ENCODE measurements at regions not wholly inside any gene's neighbourhood (a gene's known extent, or its start where the extent isn't known, plus 50 kb on each side); places are given as distances from the start of the nearest gene placed in this dataset.

DNA sequence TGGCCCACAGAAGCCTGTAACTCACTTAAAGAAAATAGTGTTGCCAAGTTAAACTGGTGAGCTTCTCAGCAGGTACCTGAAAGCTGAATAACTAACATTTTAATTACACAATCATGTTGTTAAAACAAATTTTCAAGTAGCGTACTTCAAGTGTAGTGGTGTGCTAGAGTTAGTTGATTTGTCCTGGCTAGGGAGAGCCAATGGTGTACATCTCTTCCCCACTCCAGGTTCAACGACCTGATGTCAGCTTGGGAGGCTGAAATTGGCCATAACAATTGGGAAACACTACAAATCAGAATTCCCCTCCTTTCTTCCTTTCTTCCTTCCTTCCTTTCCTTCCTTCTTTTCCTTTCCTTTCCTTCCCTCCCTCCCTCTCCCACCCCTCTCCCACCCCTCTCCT, 295.3 kb upstream of the SLC24A2 start (continued):
- TF ChIP-seq, protein P1, sequence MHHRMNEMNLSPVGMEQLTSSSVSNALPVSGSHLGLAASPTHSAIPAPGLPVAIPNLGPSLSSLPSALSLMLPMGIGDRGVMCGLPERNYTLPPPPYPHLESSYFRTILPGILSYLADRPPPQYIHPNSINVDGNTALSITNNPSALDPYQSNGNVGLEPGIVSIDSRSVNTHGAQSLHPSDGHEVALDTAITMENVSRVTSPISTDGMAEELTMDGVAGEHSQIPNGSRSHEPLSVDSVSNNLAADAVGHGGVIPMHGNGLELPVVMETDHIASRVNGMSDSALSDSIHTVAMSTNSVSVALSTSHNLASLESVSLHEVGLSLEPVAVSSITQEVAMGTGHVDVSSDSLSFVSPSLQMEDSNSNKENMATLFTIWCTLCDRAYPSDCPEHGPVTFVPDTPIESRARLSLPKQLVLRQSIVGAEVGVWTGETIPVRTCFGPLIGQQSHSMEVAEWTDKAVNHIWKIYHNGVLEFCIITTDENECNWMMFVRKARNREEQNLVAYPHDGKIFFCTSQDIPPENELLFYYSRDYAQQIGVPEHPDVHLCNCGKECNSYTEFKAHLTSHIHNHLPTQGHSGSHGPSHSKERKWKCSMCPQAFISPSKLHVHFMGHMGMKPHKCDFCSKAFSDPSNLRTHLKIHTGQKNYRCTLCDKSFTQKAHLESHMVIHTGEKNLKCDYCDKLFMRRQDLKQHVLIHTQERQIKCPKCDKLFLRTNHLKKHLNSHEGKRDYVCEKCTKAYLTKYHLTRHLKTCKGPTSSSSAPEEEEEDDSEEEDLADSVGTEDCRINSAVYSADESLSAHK (tag by site-specific recombination; IDR thresholded peaks at IDR 0.05) = no peak
- TF ChIP-seq PRDM1 (tag by site-specific recombination; IDR thresholded peaks at IDR 0.05) = no peak
- no peak for TF ChIP-seq ZBTB8A (tag by site-specific recombination; IDR thresholded peaks at IDR 0.05)

DNA sequence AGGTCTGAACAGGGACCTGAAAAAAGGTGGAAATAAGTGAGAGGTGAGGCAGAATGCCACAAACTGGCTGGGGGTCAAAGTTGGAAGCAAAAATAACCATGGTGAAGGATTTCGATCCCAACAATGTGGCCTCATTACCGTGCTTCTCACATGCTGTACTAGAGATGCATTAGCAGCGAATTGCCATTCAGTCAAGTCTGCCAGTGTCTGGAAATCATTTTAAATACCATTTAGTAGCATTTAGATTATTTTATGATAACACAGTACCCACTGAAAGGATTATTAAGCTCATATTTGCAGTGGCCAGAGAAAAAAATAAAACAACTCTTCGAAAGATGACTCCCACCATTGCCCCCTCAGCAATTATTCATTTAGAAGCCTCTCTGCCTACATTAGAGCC, 294.6 kb upstream of the SLC24A2 start:
- Histone ChIP-seq H3K36me3 (ENCODE audit: control insufficient read depth in 2 of 2, insufficient read depth in 1 of 2, low read length in 2 of 2) (no peaks in the 10 kb centered on the region), H3K4me1 (ENCODE audit: control insufficient read depth, insufficient read depth, low read length) (no peaks in the 10 kb centered on the region), H3K4me3 (ENCODE audit: low read depth, low read length) (no peak overlapping the region), H3K9me3 (ENCODE audit: control insufficient read depth, insufficient read depth, low read depth, low read length) (no peaks in the 10 kb centered on the region), H3K27ac (ENCODE audit: extremely low read depth, low read depth, low read length) (no peak overlapping the region)
- CTCF ChIA-PET = interaction anchor here (0.6 kb wide), 1 partner anchor 41 kb away, joined by 3 read pairs; no protein-coding TSS in a partner anchor
- POLR2A ChIA-PET = no interaction called here
- TF ChIP-seq ZNF830 (tag by site-specific recombination; IDR thresholded peaks at IDR 0.05; ENCODE audit: low read depth) = no peak
- no peak for TF ChIP-seq GFI1B (tag by site-specific recombination; IDR thresholded peaks at IDR 0.05)
- no peak for TF ChIP-seq ZFP37 (tag by site-specific recombination; IDR thresholded peaks at IDR 0.05)
- TF ChIP-seq YY1 (tag by site-specific recombination; IDR thresholded peaks at IDR 0.05) = no peak
- no peak for TF ChIP-seq BCL11A (tag by site-specific recombination; IDR thresholded peaks at IDR 0.05; ENCODE audit: low read depth)
- no peak for TF ChIP-seq ZNF768 (tag by site-specific recombination; IDR thresholded peaks at IDR 0.05)
- TF ChIP-seq, protein P2, sequence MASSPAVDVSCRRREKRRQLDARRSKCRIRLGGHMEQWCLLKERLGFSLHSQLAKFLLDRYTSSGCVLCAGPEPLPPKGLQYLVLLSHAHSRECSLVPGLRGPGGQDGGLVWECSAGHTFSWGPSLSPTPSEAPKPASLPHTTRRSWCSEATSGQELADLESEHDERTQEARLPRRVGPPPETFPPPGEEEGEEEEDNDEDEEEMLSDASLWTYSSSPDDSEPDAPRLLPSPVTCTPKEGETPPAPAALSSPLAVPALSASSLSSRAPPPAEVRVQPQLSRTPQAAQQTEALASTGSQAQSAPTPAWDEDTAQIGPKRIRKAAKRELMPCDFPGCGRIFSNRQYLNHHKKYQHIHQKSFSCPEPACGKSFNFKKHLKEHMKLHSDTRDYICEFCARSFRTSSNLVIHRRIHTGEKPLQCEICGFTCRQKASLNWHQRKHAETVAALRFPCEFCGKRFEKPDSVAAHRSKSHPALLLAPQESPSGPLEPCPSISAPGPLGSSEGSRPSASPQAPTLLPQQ (tag by site-specific recombination; IDR thresholded peaks at IDR 0.05) = no peak
- TF ChIP-seq, protein P3, sequence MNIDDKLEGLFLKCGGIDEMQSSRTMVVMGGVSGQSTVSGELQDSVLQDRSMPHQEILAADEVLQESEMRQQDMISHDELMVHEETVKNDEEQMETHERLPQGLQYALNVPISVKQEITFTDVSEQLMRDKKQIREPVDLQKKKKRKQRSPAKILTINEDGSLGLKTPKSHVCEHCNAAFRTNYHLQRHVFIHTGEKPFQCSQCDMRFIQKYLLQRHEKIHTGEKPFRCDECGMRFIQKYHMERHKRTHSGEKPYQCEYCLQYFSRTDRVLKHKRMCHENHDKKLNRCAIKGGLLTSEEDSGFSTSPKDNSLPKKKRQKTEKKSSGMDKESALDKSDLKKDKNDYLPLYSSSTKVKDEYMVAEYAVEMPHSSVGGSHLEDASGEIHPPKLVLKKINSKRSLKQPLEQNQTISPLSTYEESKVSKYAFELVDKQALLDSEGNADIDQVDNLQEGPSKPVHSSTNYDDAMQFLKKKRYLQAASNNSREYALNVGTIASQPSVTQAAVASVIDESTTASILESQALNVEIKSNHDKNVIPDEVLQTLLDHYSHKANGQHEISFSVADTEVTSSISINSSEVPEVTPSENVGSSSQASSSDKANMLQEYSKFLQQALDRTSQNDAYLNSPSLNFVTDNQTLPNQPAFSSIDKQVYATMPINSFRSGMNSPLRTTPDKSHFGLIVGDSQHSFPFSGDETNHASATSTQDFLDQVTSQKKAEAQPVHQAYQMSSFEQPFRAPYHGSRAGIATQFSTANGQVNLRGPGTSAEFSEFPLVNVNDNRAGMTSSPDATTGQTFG (tag by site-specific recombination; IDR thresholded peaks at IDR 0.05; ENCODE audit: borderline replicate concordance) = no peak
- TF ChIP-seq KLF8 (tag by site-specific recombination; IDR thresholded peaks at IDR 0.05) = no peak

DNA sequence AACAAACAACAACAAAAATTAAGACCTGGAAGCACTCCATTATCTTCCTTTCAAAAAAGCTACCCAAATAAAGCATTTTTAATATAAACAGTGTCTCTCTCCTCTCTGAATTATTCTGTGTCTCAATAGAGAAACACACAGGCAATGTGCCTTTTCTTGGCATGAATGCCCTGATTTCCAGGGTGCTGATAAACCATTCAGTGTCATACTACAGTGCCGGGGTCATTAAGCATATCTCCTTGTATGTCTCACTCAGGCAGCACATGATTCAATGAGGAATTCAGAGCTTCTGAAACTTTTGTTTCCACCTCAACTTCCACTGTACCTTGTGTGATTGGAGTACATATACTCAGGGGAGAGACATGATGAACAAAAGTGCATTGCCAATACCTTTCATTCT, 294.0 kb upstream of the SLC24A2 start:
- H3K4me3 ChIP-seq (ENCODE audit: low read depth, low read length) = no peak overlapping the region
- TF ChIP-seq ZNF510 (tag by site-specific recombination; IDR thresholded peaks at IDR 0.05; ENCODE audit: insufficient replicate concordance) = no peak
- no peak overlapping the region for H3K27ac ChIP-seq (ENCODE audit: extremely low read depth, low read depth, low read length)
- no peaks in the 10 kb centered on the region for H3K36me3 ChIP-seq (ENCODE audit: control insufficient read depth in 2 of 2, insufficient read depth in 1 of 2, low read length in 2 of 2)
- no peaks in the 10 kb centered on the region for H3K4me1 ChIP-seq (ENCODE audit: control insufficient read depth, insufficient read depth, low read length)
- CTCF ChIA-PET = interaction anchor here (0.6 to 1.1 kb wide), 4 partner anchors 41 to 1028 kb away, joined by 3 to 4 read pairs (median 3); no protein-coding TSS in a partner anchor
- POLR2A ChIA-PET = no interaction called here
- H3K9me3 ChIP-seq (ENCODE audit: control insufficient read depth, insufficient read depth, low read depth, low read length) = no peaks in the 10 kb centered on the region

DNA sequence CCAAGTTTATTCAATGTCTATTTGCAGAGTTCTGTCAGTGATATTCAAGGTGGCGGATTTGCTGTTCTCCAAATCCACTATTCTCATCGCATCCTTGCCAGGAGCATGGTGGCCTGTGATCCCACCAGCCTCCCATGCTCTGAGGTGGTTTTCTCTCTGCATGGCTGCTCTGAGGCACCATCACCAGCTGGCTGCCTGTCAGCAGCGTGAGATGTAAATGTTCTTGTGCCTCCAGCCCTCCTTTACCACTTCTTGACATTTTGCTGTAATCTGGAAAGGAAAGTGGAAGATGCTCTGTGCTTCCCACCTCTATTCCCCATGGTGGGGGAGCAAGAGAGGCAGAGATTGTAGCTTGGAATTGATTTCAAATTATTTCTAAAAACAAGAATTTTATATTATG, 293.6 kb upstream of the SLC24A2 start:
- H3K9me3 ChIP-seq (ENCODE audit: control insufficient read depth, insufficient read depth, low read depth, low read length) = no peaks in the 10 kb centered on the region
- TF ChIP-seq ZNF2 (tag by site-specific recombination; IDR thresholded peaks at IDR 0.05) (no peak), SCRT1 (tag by site-specific recombination; IDR thresholded peaks at IDR 0.05; ENCODE audit: borderline replicate concordance) (no peak), ZBTB1 (tag by site-specific recombination; IDR thresholded peaks at IDR 0.05) (no peak), FEZF1 (tag by site-specific recombination; IDR thresholded peaks at IDR 0.05) (no peak), ZNF76 (tag by site-specific recombination; IDR thresholded peaks at IDR 0.05; ENCODE audit: borderline replicate concordance, low read depth) (no peak)
- TF ChIP-seq, protein P4, sequence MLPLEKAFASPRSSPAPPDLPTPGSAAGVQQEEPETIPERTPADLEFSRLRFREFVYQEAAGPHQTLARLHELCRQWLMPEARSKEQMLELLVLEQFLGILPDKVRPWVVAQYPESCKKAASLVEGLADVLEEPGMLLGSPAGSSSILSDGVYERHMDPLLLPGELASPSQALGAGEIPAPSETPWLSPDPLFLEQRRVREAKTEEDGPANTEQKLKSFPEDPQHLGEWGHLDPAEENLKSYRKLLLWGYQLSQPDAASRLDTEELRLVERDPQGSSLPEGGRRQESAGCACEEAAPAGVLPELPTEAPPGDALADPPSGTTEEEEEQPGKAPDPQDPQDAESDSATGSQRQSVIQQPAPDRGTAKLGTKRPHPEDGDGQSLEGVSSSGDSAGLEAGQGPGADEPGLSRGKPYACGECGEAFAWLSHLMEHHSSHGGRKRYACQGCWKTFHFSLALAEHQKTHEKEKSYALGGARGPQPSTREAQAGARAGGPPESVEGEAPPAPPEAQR (tag by site-specific recombination; IDR thresholded peaks at IDR 0.05) = no peak
- TF ChIP-seq, protein P5, sequence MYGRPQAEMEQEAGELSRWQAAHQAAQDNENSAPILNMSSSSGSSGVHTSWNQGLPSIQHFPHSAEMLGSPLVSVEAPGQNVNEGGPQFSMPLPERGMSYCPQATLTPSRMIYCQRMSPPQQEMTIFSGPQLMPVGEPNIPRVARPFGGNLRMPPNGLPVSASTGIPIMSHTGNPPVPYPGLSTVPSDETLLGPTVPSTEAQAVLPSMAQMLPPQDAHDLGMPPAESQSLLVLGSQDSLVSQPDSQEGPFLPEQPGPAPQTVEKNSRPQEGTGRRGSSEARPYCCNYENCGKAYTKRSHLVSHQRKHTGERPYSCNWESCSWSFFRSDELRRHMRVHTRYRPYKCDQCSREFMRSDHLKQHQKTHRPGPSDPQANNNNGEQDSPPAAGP (tag by site-specific recombination; IDR thresholded peaks at IDR 0.05) = no peak
- ChIA-PET CTCF (interaction anchor here (0.7 to 1.1 kb wide), 3 partner anchors 66 to 1028 kb away, joined by 3 to 4 read pairs (median 3); no protein-coding TSS in a partner anchor), POLR2A (no interaction called here)
- H3K36me3 ChIP-seq (ENCODE audit: control insufficient read depth in 2 of 2, insufficient read depth in 1 of 2, low read length in 2 of 2) = no peaks in the 10 kb centered on the region
- no peak overlapping the region for H3K4me3 ChIP-seq (ENCODE audit: low read depth, low read length)
- no peak overlapping the region for H3K27ac ChIP-seq (ENCODE audit: extremely low read depth, low read depth, low read length)
- H3K4me1 ChIP-seq (ENCODE audit: control insufficient read depth, insufficient read depth, low read length) = no peaks in the 10 kb centered on the region

Measured in HEK293 (cell line).